ENCODE measurements at regions not wholly inside any gene's neighbourhood (a gene's known extent, or its start where the extent isn't known, plus 50 kb on each side); places are given as distances from the start of the nearest gene placed in this dataset.
"Not testable (repeated sequence)": the region's sequence is repeated elsewhere in the genome, so short reads cannot be mapped to it uniquely, and the experiment has no call there.

DNA sequence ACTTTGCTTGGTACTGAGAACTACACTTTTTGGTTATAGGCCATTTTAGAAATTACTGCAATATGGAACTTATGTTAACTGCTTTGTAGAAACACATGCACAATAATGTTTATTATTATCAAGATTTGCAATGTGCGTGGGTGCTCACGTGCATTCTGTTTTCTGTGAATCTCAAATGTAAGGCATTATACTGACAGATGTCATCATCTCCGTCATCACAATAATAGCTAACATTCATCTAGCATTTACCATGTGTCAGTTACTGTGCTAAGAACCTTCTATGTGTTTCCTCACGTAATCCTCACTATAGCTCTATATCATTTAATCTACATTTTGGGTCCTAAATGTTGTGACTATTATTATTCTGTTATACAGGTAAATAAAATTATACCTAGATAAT is 1214.8 kb upstream of the ADGRL4 start:
- DNase-seq (ENCODE audit: low read depth, low spot score), result no peak

DNA sequence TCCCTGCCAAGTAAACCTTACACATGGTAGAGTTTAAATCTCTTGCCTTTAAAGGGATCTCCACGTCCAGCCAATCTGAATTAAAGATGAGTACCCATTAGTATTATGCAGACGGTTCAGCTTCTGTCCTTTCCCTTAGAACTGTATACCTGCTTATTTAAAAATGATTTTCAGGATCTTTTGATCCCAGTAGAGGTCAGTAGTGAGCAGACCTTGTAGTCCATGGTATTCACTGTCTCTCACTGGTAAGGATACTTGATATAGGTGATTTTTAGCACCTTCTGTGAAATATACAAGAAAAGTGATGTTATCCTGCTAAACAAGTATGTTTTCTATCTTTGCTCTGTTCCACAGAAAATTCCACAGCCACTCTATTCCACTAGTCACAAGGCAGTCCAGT is 1211.6 kb upstream of the ADGRL4 start:
- DNase-seq (ENCODE audit: low read depth, low spot score), result no peak

DNA sequence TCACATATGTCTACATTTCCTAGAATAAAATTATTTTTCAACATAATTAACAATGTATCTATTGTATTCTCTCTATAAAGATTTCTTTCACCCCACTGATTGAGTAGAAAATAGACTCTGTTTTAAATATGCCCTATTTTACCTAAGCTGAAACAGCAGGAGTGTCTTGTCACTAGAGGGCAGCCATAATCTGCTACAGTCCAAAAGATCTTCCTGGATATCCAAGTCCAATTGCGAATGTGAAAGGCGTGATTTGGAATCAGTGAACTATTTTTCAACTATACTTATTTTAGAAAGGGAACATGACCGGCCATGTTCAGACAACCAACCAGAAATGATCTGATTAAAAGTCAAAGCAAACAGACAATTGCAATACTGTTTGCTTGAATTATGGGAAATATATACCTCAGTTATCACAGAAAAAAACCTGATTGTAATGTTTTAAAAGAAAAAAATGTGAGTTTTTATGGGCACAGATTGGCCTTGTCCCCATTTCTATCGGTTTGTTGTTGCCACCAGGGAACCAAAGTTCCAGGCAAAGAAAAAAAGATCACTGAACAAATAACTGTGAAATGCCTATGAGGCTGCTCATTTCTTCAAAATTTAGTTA is 1211.0 kb upstream of the ADGRL4 start:
- no peak for DNase-seq (ENCODE audit: low read depth, low spot score)

DNA sequence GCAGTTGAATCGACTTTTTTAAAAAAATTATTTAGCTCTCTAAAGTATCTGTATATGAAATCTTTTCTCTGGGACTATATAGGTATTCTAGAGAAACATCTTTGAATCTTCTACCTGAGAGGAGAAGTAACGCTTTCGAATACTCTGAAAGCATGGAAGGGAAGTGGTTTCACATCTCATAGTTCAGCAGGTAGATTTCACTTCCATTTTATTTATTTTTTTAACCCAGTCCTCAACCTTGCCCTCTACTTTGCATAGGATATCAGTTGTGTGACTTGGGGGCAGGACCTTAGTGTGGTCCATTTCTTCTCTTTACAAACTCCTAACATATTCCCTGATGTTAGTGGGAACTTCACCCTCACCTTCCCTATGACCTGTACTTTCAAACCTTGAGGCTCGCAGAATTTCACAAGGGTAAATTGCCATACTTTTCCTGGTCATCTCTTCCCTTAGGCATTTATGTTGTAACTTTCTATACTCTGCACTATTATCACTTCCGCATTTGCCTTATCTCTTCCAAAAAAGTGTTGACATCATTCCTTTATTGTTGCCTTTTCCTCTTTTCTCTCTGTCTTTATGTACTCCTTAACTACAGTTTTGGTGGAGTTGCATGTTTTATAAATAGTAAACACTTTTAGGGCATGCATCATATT is 1208.5 kb upstream of the ADGRL4 start:
- DNase-seq (ENCODE audit: low read depth, low spot score), result no peak

DNA sequence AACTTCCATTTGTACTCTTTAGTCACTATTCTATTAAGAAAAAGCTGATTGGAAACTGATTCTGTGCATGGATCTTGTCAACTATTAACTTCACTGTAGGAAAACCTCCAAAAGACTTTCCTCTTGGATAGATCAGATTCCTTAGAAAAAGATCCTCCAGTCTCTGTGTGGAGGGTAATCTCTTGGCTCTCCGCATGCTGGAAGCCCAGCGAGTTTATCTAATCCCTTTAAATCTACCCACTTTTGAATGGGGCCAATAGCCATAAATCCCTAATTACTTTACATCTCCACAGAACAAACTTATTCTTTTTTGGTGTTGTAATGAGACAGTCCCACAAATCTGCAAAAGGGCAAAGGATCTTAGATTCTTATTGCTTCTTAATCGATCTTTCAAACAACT is 1206.4 kb upstream of the ADGRL4 start:
- no peak for DNase-seq (ENCODE audit: low read depth, low spot score)

DNA sequence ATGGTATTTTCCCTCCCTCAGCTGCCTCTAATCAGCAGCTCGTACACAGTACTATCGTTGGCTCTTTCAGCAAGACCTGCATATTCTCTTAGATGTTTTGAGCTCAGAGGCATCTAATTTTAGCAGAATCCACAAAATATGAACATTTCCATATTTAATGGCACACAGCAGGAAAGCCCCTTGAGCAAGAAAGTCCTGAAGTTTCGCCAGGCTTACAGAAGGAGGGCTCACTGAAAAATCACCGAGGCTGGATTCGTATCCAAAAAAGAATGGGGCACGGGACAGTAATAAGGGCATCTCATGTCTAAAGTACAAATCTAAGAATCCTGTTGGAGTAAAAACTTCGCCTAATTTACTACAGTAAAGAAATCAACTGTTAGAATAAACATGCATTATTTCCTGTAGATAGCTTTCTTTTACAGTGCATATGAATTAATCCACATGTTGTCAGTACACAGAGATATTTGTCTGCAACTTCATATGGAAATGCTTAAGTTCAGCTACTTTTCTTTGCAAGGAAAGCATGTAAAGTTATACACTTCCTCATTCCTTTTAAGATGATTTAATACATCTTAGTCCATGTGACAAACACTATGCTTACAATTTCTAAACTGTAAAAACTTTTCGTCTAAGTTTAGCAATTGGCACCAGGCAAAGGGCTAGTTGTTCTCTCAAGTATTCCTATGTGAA is 1205.3 kb upstream of the ADGRL4 start:
- no peak for DNase-seq (ENCODE audit: low read depth, low spot score)

DNA sequence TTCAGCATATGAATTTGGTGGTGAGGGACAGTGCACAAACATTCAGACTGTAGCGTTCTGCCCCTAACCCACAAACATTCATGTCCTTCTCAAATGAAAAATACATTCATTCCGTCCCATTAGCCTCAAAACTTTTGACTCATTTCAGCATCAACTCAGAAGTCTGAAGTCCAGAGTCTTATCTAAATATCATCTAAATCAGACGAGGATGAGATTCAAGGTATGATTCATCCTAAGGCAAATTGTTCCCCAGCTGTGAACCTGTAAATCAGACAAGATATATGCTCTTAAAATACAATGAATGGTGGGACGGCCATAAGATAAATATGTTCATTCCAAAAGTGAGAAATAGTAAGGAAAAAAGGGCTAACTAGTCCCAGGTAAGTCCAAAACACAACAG is 1195.6 kb upstream of the ADGRL4 start:
- no peak for DNase-seq (ENCODE audit: low read depth, low spot score)

DNA sequence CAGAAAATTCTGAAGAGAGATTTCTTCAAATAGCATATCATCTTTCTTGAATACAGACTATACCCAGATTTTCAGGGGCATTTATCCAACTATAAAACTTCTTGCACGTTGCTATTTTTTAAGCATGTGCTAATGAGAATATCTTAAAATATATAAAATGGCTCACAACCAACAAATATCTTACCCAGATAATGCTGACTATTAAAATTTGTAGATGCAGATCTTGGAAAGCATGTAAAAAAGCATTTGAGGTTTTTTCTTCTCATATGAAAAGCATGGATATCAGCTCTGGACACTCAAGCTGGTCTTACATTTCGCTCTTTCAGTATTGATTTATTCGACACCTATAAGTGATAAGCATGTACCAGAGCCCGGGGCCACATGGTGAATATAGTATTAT is 1187.7 kb upstream of the ADGRL4 start:
- no peak for DNase-seq (ENCODE audit: low read depth, low spot score)

DNA sequence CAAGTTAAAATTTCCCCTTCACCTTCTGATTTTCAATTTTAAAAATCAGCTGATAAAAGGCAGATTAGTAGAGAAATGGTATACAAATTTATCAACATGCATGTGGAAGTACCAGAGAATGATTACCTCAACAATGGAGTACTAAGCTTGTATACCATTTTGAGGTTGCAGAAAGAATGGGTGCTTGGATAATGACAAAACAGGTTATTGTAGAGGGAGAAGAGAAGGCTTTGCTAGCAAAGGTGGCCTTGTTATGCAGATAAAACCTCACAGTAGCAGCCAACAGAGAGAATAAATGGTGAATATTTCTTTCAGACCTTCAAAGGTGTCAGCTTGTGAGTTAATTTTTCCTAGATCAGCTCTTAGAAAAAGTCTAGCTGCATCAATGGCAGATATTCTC is 1174.9 kb upstream of the ADGRL4 start:
- DNase-seq (ENCODE audit: low read depth, low spot score), result no peak

DNA sequence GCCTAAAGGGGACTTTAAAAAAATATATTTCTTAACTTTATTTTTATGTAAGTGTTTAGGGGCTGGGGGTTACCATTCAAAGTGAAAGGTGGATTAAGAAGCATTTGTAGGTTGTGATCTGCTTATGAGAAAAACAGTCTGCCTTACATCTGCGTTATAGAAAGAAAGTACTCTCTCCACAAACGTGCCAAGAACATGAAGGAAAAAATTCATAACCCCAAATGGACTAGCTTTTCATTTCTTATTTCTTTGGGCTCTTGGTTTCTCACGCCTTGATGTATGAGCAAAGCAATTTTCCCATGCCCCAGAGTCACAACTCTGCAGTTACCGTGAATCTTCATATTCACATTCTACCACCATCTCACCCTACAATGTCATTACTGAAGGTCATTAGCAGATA is 1165.1 kb upstream of the ADGRL4 start:
- no peak for DNase-seq (ENCODE audit: low read depth, low spot score)

DNA sequence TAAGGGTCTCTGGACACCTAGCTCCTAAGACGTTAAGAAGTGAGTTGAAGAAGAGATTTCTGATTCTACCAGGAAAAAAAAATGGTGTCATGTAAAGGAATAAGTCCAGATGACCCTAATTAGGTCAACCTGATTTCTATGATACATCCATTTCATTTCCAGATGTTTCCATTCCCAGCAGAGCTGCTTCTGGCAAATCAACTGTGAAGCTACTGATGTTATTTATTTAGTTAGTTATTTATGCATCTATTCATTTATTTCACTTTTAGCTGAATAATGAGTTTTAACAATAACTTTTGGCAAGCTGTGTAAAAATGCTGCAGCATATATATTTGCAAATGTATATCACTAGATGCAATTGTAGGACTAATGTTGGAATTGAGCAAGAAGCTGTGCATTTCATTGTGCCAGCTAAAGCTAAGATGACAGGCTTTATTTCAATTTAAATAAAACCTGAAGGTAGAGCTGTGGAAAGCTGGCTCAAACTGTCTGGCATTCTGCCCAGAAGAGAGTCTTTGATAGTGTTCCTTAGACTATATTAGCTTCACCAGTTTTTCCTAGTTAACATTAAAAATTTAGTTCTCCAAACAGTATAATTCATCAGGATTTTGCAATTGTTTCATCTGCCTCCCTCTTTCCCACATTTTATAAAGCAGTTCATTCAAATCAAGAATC is 1164.4 kb upstream of the ADGRL4 start:
- no peak for DNase-seq (ENCODE audit: low read depth, low spot score)

DNA sequence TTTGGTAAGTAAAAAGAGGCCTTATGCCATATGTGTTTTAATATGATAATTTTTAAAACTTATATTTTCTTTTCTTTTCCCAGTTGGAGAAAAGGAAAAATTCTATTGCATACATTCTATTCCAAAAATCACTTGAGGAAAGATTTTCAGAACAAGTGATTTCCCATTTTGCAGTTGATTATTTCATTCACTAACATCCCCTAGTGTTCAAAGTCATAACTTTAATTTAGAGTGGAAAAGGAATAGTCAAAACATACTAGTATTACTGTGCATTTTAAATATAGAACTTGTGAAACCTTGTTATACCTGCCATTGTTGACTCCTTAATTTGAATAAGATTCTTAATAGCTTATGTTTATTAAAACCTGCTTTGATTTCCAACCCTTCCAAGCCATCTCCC is 1157.6 kb upstream of the ADGRL4 start:
- DNase-seq (ENCODE audit: low read depth, low spot score), result no peak

DNA sequence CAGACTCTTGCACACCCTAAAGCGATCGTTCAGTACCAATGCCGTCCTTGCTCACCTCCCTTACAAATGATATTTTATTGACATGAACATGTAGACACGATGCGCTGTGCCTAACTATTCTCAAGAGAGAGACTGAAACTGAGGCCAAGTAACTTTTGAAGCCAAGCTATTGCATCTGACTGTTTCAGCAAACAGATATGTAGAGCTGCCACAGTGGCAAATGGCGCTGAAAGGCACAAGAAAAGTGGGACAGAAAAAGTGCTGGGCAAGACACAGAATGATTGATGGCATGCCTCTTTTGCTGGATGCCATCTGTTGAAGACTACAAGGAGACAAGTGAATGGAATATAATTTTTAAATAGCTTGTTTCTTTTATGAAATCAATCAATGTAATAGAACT is 1157.2 kb upstream of the ADGRL4 start:
- no peak for DNase-seq (ENCODE audit: low read depth, low spot score)

DNA sequence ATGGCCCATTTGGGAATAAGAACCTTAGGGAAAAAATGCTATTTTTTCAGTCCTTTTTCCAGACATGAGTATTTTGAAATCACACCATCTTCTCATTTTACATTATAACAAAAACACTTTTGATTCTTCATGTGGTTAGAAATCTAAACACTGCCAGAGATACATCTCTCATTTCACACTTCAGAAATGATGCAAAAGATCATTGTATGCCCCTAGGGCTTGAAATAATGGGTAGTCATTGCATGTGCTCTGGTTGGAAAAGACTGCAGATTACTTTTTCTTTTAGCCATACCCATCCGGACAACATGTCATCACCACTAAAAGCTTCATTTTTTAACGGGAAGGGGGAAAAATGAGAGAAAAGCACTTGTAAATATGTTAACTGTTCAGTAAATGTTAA is 1152.2 kb upstream of the ADGRL4 start:
- no peak for DNase-seq (ENCODE audit: low read depth, low spot score)

DNA sequence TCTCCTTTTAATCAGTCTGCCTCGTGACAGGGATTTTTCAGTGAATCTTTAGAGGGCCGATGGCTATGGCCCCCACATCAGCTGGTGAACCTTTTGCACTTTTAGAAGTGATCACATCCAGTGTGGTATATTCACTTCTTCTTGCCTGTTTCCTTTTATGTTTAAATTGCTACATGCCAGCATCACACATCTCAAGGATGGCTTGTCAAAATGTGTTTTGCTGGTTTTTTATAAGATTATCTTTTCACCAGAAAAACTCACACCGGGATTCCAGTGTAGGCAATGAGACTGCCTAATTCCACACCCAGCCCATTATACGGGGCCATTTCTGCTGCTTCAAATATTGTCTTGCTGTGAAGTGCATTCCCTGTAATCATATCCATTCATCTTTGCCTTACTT is 1151.7 kb upstream of the ADGRL4 start:
- no peak for DNase-seq (ENCODE audit: low read depth, low spot score)

DNA sequence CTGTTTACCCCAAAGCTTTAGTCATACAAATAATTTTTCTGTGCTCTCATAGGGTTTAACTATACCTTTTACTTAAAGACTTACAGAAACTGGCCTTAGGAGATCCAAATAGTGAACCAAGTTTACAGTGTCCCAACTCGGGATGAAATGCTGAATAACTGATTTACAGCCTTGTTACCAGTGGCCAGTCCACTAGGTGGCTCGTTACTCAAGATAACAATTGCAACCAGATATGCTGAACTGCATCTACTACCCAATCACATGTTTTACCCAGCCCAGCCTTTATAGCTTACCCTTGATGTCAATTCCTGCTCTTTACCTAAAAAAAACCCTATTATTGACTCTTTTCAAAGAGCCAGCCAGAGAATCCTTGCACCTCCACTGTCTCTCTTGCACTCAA is 1148.8 kb upstream of the ADGRL4 start:
- no peak for DNase-seq (ENCODE audit: low read depth, low spot score)

DNA sequence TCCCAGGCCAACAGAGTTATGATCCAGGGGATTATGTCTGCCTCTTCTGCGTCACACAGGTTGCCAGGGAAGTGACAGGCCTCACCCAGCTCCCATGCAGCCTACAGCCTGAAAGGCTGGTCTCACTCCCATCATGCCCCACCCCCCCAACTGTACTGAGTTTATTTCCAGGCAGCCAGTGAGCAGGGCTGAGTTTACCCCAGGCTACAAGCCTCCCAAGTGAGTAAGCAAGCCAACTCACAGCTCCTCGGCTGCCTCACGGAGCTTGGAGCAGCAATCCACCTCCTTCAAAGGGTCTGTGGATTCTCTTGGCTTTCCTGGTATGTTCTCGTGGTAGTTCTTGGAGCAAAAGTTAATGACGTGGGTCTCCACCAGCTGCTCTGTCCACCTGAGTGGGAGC is 1147.6 kb upstream of the ADGRL4 start:
- no peak for DNase-seq (ENCODE audit: low read depth, low spot score)

DNA sequence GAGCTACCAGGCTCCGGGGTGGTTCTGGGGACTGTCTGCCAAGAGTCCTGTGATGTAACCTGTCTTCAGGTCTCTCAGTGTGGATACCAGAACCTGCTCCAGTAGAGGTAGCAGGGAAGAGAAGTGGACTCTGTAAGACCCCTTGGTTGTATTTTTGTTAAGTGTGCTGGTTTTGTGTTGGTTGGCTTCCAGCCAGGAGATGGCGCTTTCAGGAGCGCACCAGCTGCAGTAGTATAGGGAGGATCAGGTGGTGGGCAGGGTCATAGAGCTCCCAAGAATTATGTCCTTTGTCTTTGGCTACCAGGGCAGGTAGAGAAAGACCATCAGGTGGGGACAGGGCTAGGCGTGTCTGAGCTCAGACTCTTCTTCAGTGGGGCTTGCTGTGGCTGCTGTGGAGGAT is 1147.2 kb upstream of the ADGRL4 start:
- no peak for DNase-seq (ENCODE audit: low read depth, low spot score)

DNA sequence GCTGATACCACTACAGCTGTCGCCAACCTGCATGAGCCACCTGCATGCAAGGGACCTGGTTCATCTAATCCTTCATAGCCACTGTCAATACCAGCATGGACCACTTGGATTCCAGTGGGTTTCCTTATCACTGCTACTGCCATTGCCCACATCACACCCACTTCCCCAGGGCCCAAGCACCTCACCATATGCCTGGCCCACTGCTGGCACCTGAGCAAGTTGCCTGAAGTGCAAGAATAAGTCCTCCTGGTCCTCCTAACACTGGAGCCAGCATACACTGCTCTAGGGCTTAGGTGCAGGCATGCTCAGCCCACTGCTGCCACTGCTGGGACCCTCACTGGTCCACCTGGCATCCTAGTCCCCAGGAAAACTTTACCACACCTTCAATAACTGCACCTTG is 1136.8 kb upstream of the ADGRL4 start:
- DNase-seq (ENCODE audit: low read depth, low spot score), result no peak

DNA sequence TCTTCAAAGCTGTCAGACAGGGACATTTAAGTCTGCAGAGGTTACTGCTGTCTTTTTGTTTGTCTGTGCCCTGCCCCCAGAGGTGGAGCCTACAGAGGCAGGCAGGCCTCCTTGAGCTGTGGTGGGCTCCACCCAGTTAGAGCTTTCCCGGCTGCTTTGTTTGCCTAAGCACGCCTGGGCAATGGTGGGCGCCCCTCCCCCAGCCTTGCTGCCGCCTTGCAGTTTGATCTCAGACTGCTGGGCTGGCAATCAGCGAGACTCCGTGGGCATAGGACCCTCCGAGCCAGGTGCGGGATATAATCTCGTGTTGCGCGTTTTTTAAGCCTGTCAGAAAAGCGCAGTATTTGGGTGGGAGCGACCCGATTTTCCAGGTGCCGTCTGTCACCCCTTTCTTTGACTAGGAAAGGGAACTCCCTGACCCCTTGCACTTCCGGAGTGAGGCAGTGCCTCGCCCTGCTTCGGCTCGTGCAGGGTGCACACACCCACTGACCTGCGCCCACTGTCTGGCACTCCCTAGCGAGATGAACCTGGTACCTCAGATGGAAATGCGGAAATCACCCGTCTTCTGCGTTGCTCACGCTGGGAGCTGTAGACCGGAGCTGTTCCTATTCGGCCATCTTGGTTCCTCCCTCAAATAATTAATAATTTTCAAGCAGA is 1131.5 kb upstream of the ADGRL4 start:
- not testable (repeated sequence) for DNase-seq (ENCODE audit: low read depth, low spot score)

DNA sequence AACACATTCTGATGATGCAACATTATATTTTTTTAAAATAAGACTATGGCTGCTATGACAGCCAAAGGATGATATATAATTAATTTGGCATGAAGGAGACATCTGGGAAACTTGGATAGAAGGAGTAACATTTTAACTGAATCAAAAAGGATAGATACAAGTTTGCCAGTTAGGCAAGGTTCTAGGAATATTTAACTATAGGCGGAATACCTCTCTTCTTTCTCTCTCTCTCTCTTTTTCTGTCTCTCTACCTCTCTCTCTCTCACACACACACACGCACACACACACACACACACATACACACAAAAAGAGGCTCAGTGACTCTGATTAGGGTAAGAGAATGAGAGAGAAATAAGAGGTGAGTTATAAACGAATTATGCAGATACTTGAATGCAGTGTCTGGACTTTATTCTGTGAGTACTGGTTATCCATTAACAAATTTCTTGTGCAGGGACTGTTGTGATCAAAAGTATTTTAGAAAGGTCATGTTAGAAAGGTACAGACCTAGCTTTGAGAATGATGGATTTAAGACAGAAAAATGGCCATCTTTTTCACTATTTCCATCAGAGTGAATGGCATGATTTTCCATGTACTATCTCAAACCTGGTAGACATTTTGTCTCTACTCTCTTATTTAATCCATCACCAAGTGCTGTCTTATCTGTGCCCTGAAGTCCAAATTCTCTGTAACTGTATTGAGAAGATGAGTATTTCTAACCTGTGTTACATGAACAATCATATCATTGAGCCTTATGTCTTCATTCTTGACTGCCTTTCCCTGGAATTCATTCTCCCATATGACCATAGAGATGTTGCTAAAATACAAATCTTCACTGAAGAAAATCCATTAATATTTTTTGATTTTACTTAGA is 1106.9 kb upstream of the ADGRL4 start:
- DNase-seq (ENCODE audit: low read depth, low spot score), result no peak

Measured in brain pericyte (primary cell).